K562 (cell line): ENCODE measurements at regions not wholly inside any gene's neighbourhood (a gene's known extent, or its start where the extent isn't known, plus 50 kb on each side); places are given as distances from the start of the nearest gene placed in this dataset.

ENCODE experiments used
- ATAC-seq: fragments of 200-7000 bp; cut with Tn5 transposase; 3 replicates; pipeline ENCODE4 v1.9.1; 2020; ENCODE audit warnings: moderate library complexity
- BruUV-seq: library from RNA; stranded (reverse); fragments of 400-500 nt; replicated peaks from 2 replicates; lab custom pipeline; 2021; lab: Mats Ljungman, UMichigan
- CTCF ChIA-PET: fragments of 300-600 bp; formaldehyde crosslinking; extraction: SDS; loops from one replicate; lab custom pipeline; 2021; ENCODE audit warnings: low intra/inter-chr PET ratio; lab: Yijun Ruan, JAX
- POLR2A ChIA-PET: fragments of 300-600, 350-650 bp; sonication (Branson Sonifier 250); formaldehyde crosslinking; extraction: SDS; loops from one replicate; lab custom pipeline; 2021; ENCODE audit warnings: antibody characterized with exemption, inconsistent platforms; lab: Yijun Ruan, JAX
- DNase-seq, 4 experiments: peaks; one replicate each; pipeline versions ENCODE4 v3.0.0 to v3.0.0-alpha.2; 2011 to 2018; ENCODE audit warnings: low spot score in 3 of 4, mixed read lengths in 3 of 4; ENCODE audit errors: extremely low read depth in 1 of 4
- FAIRE-seq: peaks from 2 replicates; lab custom pipeline; 2011; peaks lifted over from hg19 to GRCh38; lab: Jason Lieb, UNC
- H2AFZ ChIP-seq: 2 replicates; pipeline ENCODE4 v1.6.0; 2011; ENCODE audit warnings: low read depth, low read length, control low read depth, inconsistent platforms
- H3K27ac ChIP-seq: fragments of 200-600 bp; 3 replicates; pipeline ENCODE4 v1.8.0; 2011; ENCODE audit warnings: low read depth, mild to moderate bottlenecking, control low read depth, inconsistent platforms, low read length, moderate library complexity, mixed read lengths; ENCODE audit errors: extremely low read depth
- H3K27me3 ChIP-seq, 2 experiments: fragments of 300-600 bp in 1 of 2; 2 replicates in 1 of 2; 3 replicates in 1 of 2; pipeline versions ENCODE4 v1.6.0 to v1.8.0; 2011; ENCODE audit warnings: inconsistent platforms in 2 of 2, low read length in 2 of 2, mild to moderate bottlenecking in 1 of 2, mixed read lengths in 1 of 2, moderate library complexity in 1 of 2; ENCODE audit not compliant: control insufficient read depth in 2 of 2, insufficient read depth in 2 of 2
- H3K36me3 ChIP-seq: fragments of 300-600 bp; 3 replicates; pipeline ENCODE4 v1.8.0; 2011; ENCODE audit warnings: mild to moderate bottlenecking, low read length, inconsistent platforms; ENCODE audit not compliant: control insufficient read depth, insufficient read depth
- H3K4me1 ChIP-seq, 2 experiments: fragments of 200-600 bp in 1 of 2; replicated peaks in 1 of 2; 2 replicates in 1 of 2; 3 replicates in 1 of 2; pipeline versions ENCODE4 v1.5.1 to v1.8.0; 2011; ENCODE audit warnings: inconsistent platforms in 2 of 2, low read length in 2 of 2, mild to moderate bottlenecking in 1 of 2, mixed read lengths in 1 of 2, moderate library complexity in 1 of 2; ENCODE audit not compliant: control insufficient read depth in 2 of 2, insufficient read depth in 2 of 2
- H3K4me2 ChIP-seq: 2 replicates; pipeline ENCODE4 v1.6.1; 2011; ENCODE audit warnings: low read length, control low read depth, inconsistent platforms, mixed read lengths; ENCODE audit not compliant: insufficient read depth
- H3K4me3 ChIP-seq: fragments of 200-600 bp; sonication (generic), shearing (Covaris generic); 2 replicates; pipeline ENCODE4 v1.5.1; 2016; ENCODE audit warnings: control low read depth, inconsistent platforms
- H3K79me2 ChIP-seq: fragments of 200-600 bp; 3 replicates; pipeline ENCODE4 v1.8.0; 2011; ENCODE audit warnings: low read length, inconsistent platforms; ENCODE audit not compliant: control insufficient read depth, insufficient read depth
- H3K9ac ChIP-seq, 2 experiments: 2 replicates each; pipeline versions ENCODE4 v1.6.0 to v1.6.1; 2011; ENCODE audit warnings: low read depth in 2 of 2, low read length in 2 of 2, control low read depth in 1 of 2, inconsistent platforms in 1 of 2, mild to moderate bottlenecking in 1 of 2, mixed read lengths in 1 of 2; ENCODE audit not compliant: insufficient read depth in 1 of 2
- H3K9me1 ChIP-seq: one replicate; pipeline ENCODE4 v1.6.0; 2011; ENCODE audit warnings: inconsistent platforms, mild to moderate bottlenecking, low read length, moderate library complexity; ENCODE audit not compliant: control insufficient read depth, insufficient read depth
- H3K9me3 ChIP-seq: replicated peaks from 2 replicates; pipeline ENCODE4 v1.5.1; 2011; ENCODE audit warnings: low read depth, low read length, inconsistent platforms; ENCODE audit not compliant: control insufficient read depth, insufficient read depth
- H4K20me1 ChIP-seq: replicated peaks from 2 replicates; pipeline ENCODE4 v1.6.1; 2011; ENCODE audit warnings: low read length, inconsistent platforms, mixed read lengths; ENCODE audit not compliant: control insufficient read depth, insufficient read depth
- CBX1 ChIP-seq: sonication (generic); IDR thresholded peaks from 2 replicates; pipeline ENCODE4 v1.6.1; 2016; ENCODE audit warnings: antibody characterized with exemption, low read depth, mild to moderate bottlenecking
- CBX2 ChIP-seq: fragments of 200-600 bp; sonication (generic); IDR thresholded peaks from one replicate; pipeline ENCODE4 v1.6.1; 2012; ENCODE audit warnings: mild to moderate bottlenecking, low read length, inconsistent platforms; ENCODE audit not compliant: insufficient read depth, poor library complexity, severe bottlenecking
- DACH1 ChIP-seq: fragments of 450-650 bp; IDR thresholded peaks from 2 replicates; pipeline ENCODE4 v1.6.1; 2018; ENCODE audit not compliant: partially characterized antibody
- MECOM ChIP-seq: fragments of 250-450 bp; sonication (Bioruptor Pico); IDR thresholded peaks from 2 replicates; pipeline ENCODE4 v1.8.0; 2022; ENCODE audit warnings: inconsistent platforms
- NR1H2 ChIP-seq: sonication (generic); formaldehyde crosslinking; IDR thresholded peaks from 2 replicates; pipeline ENCODE4 v1.4.0; 2020; ENCODE audit warnings: mild to moderate bottlenecking, missing genetic modification reagents
- SRF ChIP-seq, 2 experiments: fragments of 250-450, 450-650 bp in 1 of 2; sonication (Bioruptor Pico) in 1 of 2; sonication (generic) in 1 of 2; formaldehyde crosslinking; IDR thresholded peaks; 2 replicates each; pipeline versions ENCODE4 v1.5.0 to v1.5.1; 2020 to 2022; ENCODE audit warnings: mild to moderate bottlenecking in 1 of 2, missing genetic modification reagents in 1 of 2
- ZNF224 ChIP-seq: sonication (generic); formaldehyde crosslinking; IDR thresholded peaks from 2 replicates; pipeline ENCODE4 v1.8.0; 2022; ENCODE audit warnings: mild to moderate bottlenecking, missing genetic modification reagents
- ZNF263 ChIP-seq: sonication (generic); formaldehyde crosslinking; IDR thresholded peaks from 2 replicates; pipeline ENCODE4 v1.8.0; 2022; ENCODE audit warnings: mild to moderate bottlenecking, missing genetic modification reagents, borderline replicate concordance
- WGBS: fragments of 100-300 bp; shearing (Covaris generic); methylation state at CpG from one replicate; pipeline ENCODE4 v1.1.6; 2016; ENCODE audit warnings: low coverage, mixed read lengths; ENCODE audit not compliant: insufficient coverage; ENCODE audit errors: missing lambda C conversion rate; 5-methylcytosine and 5-hydroxymethylcytosine counted together
- in situ Hi-C: fragments of 300-500 bp; cut with MboI; formaldehyde crosslinking; loops from 4 replicates; pipeline ENCODE4 v1.15.0; 2018; ENCODE audit warnings: inconsistent platforms, mixed read lengths
- intact Hi-C: fragments of 100-400 bp; cut with micrococcal nuclease; formaldehyde crosslinking; loops from 2 replicates; pipeline ENCODE4 v1.14.2; 2022
- TF ChIP-seq, protein P1 (sequence below): sonication (generic); formaldehyde crosslinking; IDR thresholded peaks from 2 replicates; pipeline ENCODE4 v1.8.0; 2022; ENCODE audit warnings: mild to moderate bottlenecking, missing genetic modification reagents

DNA sequence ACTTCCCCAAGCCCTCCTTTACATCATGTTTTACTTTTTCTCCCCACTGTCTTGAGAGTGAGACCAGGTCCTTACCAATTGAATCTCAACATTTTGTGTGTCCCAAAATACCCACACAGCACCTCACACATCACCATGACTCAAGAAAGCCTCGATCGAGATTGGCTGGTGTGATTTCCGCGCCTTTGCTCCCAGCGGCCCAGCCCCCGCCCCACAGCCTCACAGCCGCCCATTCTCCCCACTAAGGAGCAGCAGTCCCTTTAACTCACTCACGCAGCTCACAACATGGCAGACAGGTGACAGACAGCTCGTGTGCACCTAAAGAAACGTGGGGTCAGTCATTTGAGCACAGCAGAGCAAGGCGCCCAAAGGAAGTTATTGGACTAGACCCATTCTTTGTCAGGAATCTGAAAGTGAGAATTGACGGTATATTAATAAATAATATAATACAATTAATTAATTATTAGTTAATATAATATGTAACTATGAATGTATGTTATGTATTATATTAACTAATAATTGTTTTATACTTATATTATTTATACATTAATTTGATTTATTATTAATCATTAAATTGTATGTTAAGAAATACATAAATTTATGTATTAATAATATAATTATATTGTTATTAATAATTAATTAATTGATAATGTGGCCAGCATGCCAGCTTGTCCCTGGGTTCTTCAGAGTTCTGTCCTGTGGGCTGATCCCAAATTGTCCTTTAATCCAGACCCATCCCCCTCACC, 204.9 kb upstream of the RNF32 start:
- peak; percentile 50 for TF ChIP-seq DACH1
- no peak for TF ChIP-seq SRF (CRISPR knock-in tag; IDR thresholded peaks at IDR 0.05)
- CTCF ChIA-PET = no interaction called here
- in situ Hi-C loops (no loop called here), intact Hi-C loops (no loop called here)
- Histone ChIP-seq H2AFZ (no peak overlapping the region), H3K36me3 (no peaks in the 10 kb centered on the region), H3K4me2 (no peak overlapping the region), H3K27me3 (peaks cover 39 to 56% of the 10 kb centered on the region in 2 experiments), H3K4me3 (no peak overlapping the region), H3K9me3 (no peaks in the 10 kb centered on the region), H3K9me1 (no peaks in the 10 kb centered on the region), H3K4me1 (no peaks in the 10 kb centered on the region), H3K9ac (no peak overlapping the region), H3K79me2 (no peaks in the 10 kb centered on the region), H3K27ac (no peak overlapping the region), H4K20me1 (0 out of 2 replicates have a peak, but pooled peaks cover 3% of the 10 kb centered on the region)
- no TSS peak for BruUV-seq
- peak; percentile 64 for ATAC-seq
- 0% methylated on average over 12 of the region's 12 CpGs for WGBS
- peak; percentile 15 for FAIRE-seq
- DNase-seq = peak in 1 of 4 experiments; percentile 17
- POLR2A ChIA-PET = interaction anchor here (0.6 to 1.1 kb wide), 3 partner anchors 9 to 1627 kb away, joined by 3 to 5 read pairs (median 3); no protein-coding TSS in a partner anchor

DNA sequence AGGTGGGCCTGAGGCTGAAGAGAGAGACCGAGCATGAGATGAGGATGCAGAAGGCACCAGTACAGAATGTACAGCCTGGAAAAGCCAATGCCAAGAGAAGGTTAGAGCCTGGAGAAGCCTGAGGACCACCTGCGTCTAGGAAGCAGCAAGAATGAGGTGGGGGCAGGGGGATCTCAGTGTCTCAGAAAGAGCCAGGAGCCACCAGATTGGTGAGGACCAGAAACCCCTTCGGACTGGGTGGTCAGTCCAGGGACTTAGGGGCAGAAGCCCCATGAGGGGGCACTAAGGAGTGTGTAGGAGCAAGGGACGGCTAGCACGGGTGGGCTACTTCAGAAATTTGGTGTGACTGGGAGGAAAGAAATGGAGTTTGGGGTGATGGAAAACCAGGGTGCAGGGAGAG, 205.9 kb upstream of the RNF32 start:
- 0% methylated on average over 5 of the region's 5 CpGs for WGBS
- FAIRE-seq (no peak), ATAC-seq (no peak), DNase-seq (no peak)
- Histone ChIP-seq H2AFZ (no peak overlapping the region), H3K27me3 (peaks cover 30 to 51% of the 10 kb centered on the region in 2 experiments), H3K27ac (no peak overlapping the region), H4K20me1 (0 out of 2 replicates have a peak, but pooled peaks cover 3% of the 10 kb centered on the region), H3K9me1 (no peaks in the 10 kb centered on the region), H3K9me3 (no peaks in the 10 kb centered on the region), H3K9ac (no peak overlapping the region), H3K36me3 (no peaks in the 10 kb centered on the region), H3K79me2 (no peaks in the 10 kb centered on the region), H3K4me2 (no peak overlapping the region), H3K4me1 (no peaks in the 10 kb centered on the region), H3K4me3 (no peak overlapping the region)
- no TSS peak for BruUV-seq
- ChIA-PET POLR2A (interaction anchor here (1.5 kb wide), 1 partner anchor 28 kb away, joined by 3 read pairs; no protein-coding TSS in a partner anchor), CTCF (no interaction called here)
- in situ Hi-C loops = no loop called here
- intact Hi-C loops = no loop called here
- TF ChIP-seq ZNF224 (CRISPR knock-in tag) (no peak), NR1H2 (CRISPR knock-in tag) (no peak), CBX1 (no peak), MECOM (CRISPR knock-in tag) (no peak), ZNF263 (no peak), CBX2 (no peak)
- TF ChIP-seq, protein P1, sequence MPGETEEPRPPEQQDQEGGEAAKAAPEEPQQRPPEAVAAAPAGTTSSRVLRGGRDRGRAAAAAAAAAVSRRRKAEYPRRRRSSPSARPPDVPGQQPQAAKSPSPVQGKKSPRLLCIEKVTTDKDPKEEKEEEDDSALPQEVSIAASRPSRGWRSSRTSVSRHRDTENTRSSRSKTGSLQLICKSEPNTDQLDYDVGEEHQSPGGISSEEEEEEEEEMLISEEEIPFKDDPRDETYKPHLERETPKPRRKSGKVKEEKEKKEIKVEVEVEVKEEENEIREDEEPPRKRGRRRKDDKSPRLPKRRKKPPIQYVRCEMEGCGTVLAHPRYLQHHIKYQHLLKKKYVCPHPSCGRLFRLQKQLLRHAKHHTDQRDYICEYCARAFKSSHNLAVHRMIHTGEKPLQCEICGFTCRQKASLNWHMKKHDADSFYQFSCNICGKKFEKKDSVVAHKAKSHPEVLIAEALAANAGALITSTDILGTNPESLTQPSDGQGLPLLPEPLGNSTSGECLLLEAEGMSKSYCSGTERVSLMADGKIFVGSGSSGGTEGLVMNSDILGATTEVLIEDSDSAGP (CRISPR knock-in tag) = no peak
